Psoas muscle (tissue), 7 donors: ENCODE measurements at regions not wholly inside any gene's neighbourhood (a gene's known extent, or its start where the extent isn't known, plus 50 kb on each side); places are given as distances from the start of the nearest gene placed in this dataset.

Experiments used
- ATAC-seq, 4 donors: fragments of 200-7000 bp; cut with Tn5 transposase; one replicate each; pipeline ENCODE4 v1.9.1; 2020; ENCODE audit warnings: moderate library complexity in 3 of 4, mild to moderate bottlenecking in 2 of 4
- DNase-seq, 2 donors: peaks; one replicate each; pipeline ENCODE4 v3.0.0-alpha.2; 2020
- H3K27ac ChIP-seq: fragments of 200-600 bp; one replicate; pipeline ENCODE4 v1.8.0; 2022
- H3K27me3 ChIP-seq, 3 donors: fragments of 200-600 bp in 1 of 3; one replicate each; pipeline versions ENCODE4 v1.6.1 to v1.8.0; 2013 to 2022; ENCODE audit warnings: low read length in 2 of 3, mild to moderate bottlenecking in 2 of 3, moderate library complexity in 1 of 3; ENCODE audit not compliant: insufficient read depth in 3 of 3
- H3K36me3 ChIP-seq, 2 donors: fragments of 200-600 bp in 1 of 2; one replicate each; pipeline versions ENCODE4 v1.6.1 to v1.8.0; 2013 to 2022; ENCODE audit warnings: low read depth in 1 of 2, mild to moderate bottlenecking in 1 of 2, moderate library complexity in 1 of 2; ENCODE audit not compliant: insufficient read depth in 1 of 2
- H3K4me1 ChIP-seq: fragments of 200-600 bp; one replicate; pipeline ENCODE4 v1.8.0; 2022
- H3K4me3 ChIP-seq: fragments of 200-600 bp; one replicate; pipeline ENCODE4 v1.8.0; 2022; ENCODE audit warnings: mild to moderate bottlenecking
- H3K9me3 ChIP-seq: fragments of 200-600 bp; one replicate; pipeline ENCODE4 v1.8.0; 2022
- WGBS, 3 donors: extraction: QIAGEN DNeasy Blood & Tissue Kit; methylation state at CpG; one replicate each; pipeline versions ENCODE4 v1.1.6 to v1.1.7; 2013; 5-methylcytosine and 5-hydroxymethylcytosine counted together
- intact Hi-C, 2 donors: fragments of 100-400 bp; cut with DNase I; formaldehyde crosslinking; loops; one replicate each; pipeline versions ENCODE4 v1.11.0 to v1.14.2; 2022
- TF ChIP-seq, protein P1 (sequence below): fragments of 200-600 bp; IDR thresholded peaks from one replicate; pipeline ENCODE4 v1.8.0; 2022; ENCODE audit warnings: antibody characterized with exemption
- donor health status: healthy with polysubstance abuse.
- donor health status: DM: no; HTN: no; CAD: no; lungs with moderate emphysema.
- donor health status: Bipolar disorder and iron deficiency.
- donor health status: healthy.
- donor health status: DM: yes; HTN: yes; CAD: no.
- donor health status: DM: no; HTN: no; CAD: no.
- donor health status: DM: yes; HTN: yes; CAD: no.

DNA sequence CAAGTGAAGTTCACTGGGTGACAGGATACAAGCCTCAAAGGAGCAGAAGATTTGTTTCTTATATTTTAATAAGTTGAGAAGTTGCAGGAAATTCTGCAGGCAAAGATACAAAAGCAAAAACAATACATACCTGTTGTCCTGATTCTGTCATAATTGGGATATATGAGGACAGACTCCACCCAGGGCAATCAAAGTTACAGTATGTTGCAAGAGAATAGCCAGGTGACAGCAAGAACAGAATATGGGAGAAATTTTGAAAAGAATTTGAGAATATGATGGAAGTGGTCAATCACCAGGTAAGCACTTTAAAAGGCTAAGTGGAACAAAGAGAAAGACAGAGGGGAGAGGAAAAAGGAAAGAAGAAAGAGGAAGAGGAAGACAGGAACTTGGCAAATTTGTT is 607.6 kb upstream of the ADGRL4 start:
- Histone ChIP-seq H3K27me3 (no peaks in the 10 kb centered on the region), H3K27ac (no peak overlapping the region), H3K4me3 (no peak overlapping the region), H3K36me3 (no peaks in the 10 kb centered on the region), H3K9me3 (no peaks in the 10 kb centered on the region), H3K4me1 (no peaks in the 10 kb centered on the region)
- intact Hi-C loops, result no loop called here
- no peak for DNase-seq
- TF ChIP-seq, protein P1, sequence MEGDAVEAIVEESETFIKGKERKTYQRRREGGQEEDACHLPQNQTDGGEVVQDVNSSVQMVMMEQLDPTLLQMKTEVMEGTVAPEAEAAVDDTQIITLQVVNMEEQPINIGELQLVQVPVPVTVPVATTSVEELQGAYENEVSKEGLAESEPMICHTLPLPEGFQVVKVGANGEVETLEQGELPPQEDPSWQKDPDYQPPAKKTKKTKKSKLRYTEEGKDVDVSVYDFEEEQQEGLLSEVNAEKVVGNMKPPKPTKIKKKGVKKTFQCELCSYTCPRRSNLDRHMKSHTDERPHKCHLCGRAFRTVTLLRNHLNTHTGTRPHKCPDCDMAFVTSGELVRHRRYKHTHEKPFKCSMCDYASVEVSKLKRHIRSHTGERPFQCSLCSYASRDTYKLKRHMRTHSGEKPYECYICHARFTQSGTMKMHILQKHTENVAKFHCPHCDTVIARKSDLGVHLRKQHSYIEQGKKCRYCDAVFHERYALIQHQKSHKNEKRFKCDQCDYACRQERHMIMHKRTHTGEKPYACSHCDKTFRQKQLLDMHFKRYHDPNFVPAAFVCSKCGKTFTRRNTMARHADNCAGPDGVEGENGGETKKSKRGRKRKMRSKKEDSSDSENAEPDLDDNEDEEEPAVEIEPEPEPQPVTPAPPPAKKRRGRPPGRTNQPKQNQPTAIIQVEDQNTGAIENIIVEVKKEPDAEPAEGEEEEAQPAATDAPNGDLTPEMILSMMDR, result no peak
- ATAC-seq, result no peak

DNA sequence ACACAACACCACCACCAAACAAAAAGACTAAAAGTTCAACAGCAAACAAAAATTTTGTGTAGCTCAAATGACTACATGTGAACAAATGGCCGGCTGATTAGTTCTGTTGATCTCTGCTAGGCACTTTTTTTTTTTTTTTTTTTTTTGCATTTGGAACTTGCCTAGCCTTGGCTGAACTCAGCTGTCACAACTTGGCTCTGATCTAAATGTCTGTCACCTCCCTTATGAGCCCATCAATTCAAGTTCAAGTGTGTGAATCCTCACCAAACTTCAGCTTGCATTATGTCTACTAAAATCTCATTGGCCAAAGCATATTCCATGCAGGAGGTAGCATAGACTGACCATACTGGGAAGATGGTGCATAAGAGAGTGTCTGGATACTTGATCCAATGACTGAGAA is 606.5 kb upstream of the ADGRL4 start:
- no peaks in the 10 kb centered on the region for H3K9me3 ChIP-seq
- no peak for DNase-seq
- no peaks in the 10 kb centered on the region for H3K36me3 ChIP-seq
- TF ChIP-seq, protein P1, result no peak
- H3K4me1 ChIP-seq, result no peaks in the 10 kb centered on the region
- WGBS, 3 donors, result 0 to 27% (median 0%) methylated on average over 1 of the region's 1 CpG
- H3K27me3 ChIP-seq, result no peaks in the 10 kb centered on the region
- H3K27ac ChIP-seq, result no peak overlapping the region
- no peak overlapping the region for H3K4me3 ChIP-seq
- no peak for ATAC-seq
- intact Hi-C loops, result no loop called here

DNA sequence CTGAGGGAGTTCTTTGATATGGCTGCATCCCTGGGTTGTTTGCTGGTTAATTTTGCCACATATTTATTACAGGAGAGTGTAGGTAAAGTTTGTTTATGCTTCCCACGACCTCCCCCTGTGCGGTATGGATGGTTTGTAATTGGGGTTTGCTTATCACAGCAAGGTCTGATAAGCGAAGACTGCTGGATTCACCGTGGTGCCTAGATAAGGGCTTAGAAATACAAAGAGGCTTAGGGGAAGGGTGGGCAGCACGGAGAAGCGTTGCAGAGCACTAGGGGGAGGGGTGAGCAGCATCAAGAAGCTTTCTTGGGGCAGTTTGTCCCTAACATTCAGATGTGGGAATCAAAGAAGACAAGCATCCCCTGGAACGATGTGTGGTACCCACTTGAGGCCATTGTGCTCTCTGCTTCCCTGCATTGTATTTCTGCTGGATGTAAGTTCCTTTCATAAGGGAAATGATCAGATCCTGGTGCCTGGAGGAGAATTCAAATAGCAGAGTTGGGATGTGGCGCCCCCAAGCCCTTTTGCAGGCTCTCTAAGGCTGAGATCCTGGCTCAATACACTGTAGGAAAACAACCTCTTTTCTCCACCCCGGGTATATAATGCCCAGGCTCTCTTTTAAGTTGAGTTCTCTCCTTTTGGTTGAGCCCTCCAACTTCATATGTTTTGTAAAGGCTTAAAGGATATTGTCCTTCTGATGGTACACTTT is 598.1 kb upstream of the ADGRL4 start:
- no peaks in the 10 kb centered on the region for H3K36me3 ChIP-seq
- no peak for ATAC-seq

DNA sequence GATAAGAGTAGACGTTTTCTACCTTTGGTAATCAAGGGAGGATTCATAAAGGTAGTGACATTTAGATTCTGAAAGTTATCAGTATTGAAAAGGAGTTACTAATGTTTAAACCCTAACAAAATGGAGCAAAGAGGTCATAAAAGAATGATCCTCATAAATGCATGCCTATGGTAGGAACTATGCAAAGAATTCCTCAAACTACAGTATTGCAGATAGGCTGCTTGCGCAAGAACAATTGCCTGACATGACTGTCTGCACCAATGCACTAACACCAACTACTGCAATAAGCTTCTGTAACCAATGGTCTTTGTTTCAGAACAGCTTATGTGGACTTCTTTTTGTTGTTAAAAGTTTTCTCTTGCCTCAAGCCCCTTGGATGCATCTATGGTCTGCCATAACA is 597.3 kb upstream of the ADGRL4 start:
- TF ChIP-seq, protein P1, result no peak
- intact Hi-C loops, result no loop called here
- 83 to 86% (median 85%) methylated on average over 2 of the region's 2 CpGs for WGBS, 3 donors
- H3K36me3 ChIP-seq, result no peaks in the 10 kb centered on the region
- H3K9me3 ChIP-seq, result no peaks in the 10 kb centered on the region
- H3K4me3 ChIP-seq, result no peak overlapping the region
- no peaks in the 10 kb centered on the region for H3K4me1 ChIP-seq
- no peak overlapping the region for H3K27ac ChIP-seq
- no peak for ATAC-seq
- DNase-seq, result no peak
- H3K27me3 ChIP-seq, result no peaks in the 10 kb centered on the region

More for the DNA sequence above, 598.1 kb upstream of the ADGRL4 start:
- TF ChIP-seq, protein P1, result no peak
- Histone ChIP-seq H3K27ac (no peak overlapping the region), H3K9me3 (no peaks in the 10 kb centered on the region), H3K4me1 (no peaks in the 10 kb centered on the region), H3K27me3 (no peaks in the 10 kb centered on the region), H3K4me3 (no peak overlapping the region)
- DNase-seq, result no peak
- WGBS, 3 donors, result 52 to 54% (median 52%) methylated on average over 9 of the region's 9 CpGs
- intact Hi-C loops, result no loop called here

DNA sequence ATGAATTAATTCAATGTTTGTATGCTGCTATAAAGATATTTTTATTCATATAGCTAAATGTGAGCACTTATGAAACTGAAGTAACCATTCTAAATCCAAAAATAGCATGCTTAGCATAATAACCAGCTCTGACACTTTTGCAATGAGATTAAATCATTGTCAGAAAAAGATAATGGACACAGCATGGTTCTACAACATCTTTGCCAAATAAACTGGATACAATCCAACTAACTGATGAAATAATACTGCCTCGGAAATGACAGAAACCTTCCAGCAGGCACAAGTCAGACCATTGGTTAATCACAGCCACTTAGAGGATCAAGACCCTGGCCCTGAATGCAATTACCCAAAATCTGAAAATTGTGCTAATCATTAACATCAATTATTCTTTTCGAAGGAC is 592.7 kb upstream of the ADGRL4 start:
- intact Hi-C loops, result no loop called here
- no peaks in the 10 kb centered on the region for H3K4me1 ChIP-seq
- TF ChIP-seq, protein P1, result no peak
- no peak overlapping the region for H3K27ac ChIP-seq
- 56 to 68% (median 59%) methylated on average over 2 of the region's 2 CpGs for WGBS, 3 donors
- no peak for DNase-seq
- no peaks in the 10 kb centered on the region for H3K9me3 ChIP-seq
- no peak for ATAC-seq
- H3K36me3 ChIP-seq, result no peaks in the 10 kb centered on the region
- no peaks in the 10 kb centered on the region for H3K27me3 ChIP-seq
- no peak overlapping the region for H3K4me3 ChIP-seq
